HL-60 (cell line): ENCODE measurements at regions not wholly inside any gene's neighbourhood (a gene's known extent, or its start where the extent isn't known, plus 50 kb on each side); places are given as distances from the start of the nearest gene placed in this dataset.

Experiments used
- DNase-seq, 2 experiments: peaks; one replicate each; pipeline ENCODE4 v3.0.0-alpha.2; 2010 to 2020; ENCODE audit warnings: low read depth in 1 of 2, low spot score in 1 of 2
- H3K27ac ChIP-seq: fragments of 250-450 bp; sonication (Bioruptor Pico); replicated peaks from 2 replicates; pipeline ENCODE4 v1.5.1; 2020; ENCODE audit warnings: mild to moderate bottlenecking, moderate library complexity
- H3K27me3 ChIP-seq: fragments of 250-450 bp; sonication (Bioruptor Pico); 2 replicates; pipeline ENCODE4 v1.5.1; 2021; ENCODE audit warnings: mild to moderate bottlenecking, moderate library complexity; ENCODE audit not compliant: insufficient read depth, poor library complexity, severe bottlenecking
- H3K4me3 ChIP-seq: replicated peaks from 2 replicates; pipeline ENCODE4 v1.5.1; 2011; ENCODE audit warnings: mild to moderate bottlenecking, control low read depth, low read length; ENCODE audit not compliant: insufficient read depth
- CTCF ChIP-seq: IDR thresholded peaks from one replicate; pipeline ENCODE4 v1.5.1; 2011; ENCODE audit warnings: low read length, control low read depth, inconsistent platforms; ENCODE audit not compliant: insufficient read depth
- GABPA ChIP-seq: IDR thresholded peaks from 2 replicates; pipeline ENCODE4 v1.6.1; 2012; ENCODE audit warnings: low read depth
- POLR2AphosphoS5 ChIP-seq: IDR thresholded peaks from 2 replicates; pipeline ENCODE4 v1.6.1; 2012; ENCODE audit warnings: low read depth
- REST ChIP-seq: IDR thresholded peaks from 2 replicates; pipeline ENCODE4 v1.6.1; 2012; ENCODE audit warnings: low read depth; ENCODE audit not compliant: insufficient replicate concordance
- SPI1 ChIP-seq: IDR thresholded peaks from 2 replicates; pipeline ENCODE4 v1.6.1; 2012; ENCODE audit warnings: low read depth, mild to moderate bottlenecking, borderline replicate concordance

DNA sequence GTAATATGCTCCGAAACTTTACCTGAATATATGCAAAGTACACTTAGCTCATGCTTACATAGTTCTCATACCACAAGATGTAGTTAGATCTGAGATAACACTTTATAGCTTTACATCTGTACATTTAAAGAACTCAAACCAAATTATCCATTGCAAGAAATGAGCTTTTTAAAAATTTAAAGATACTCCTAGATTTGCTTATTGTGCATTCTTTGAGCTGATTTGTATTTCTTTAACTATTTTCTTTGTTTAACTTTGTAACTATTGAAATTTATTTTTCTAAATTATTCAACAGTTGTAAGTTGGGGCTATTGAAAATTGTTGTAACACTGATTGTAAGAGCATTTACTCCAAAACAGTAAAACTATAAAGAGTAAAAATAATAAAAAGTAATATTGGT lies 340.2 kb upstream of the NOVA1 start:
- DNase-seq, result no peak
- Histone ChIP-seq H3K27me3 (no peaks in the 10 kb centered on the region), H3K4me3 (no peak overlapping the region), H3K27ac (no peak overlapping the region)
- TF ChIP-seq POLR2AphosphoS5, result no peak
- TF ChIP-seq REST, result no peak
- no peak for TF ChIP-seq SPI1
- no peak for TF ChIP-seq GABPA
- TF ChIP-seq CTCF, result no peak

- Histone ChIP-seq H3K4me3 (no peak overlapping the region), H3K27ac (no peak overlapping the region), H3K27me3 (no peaks in the 10 kb centered on the region)
- DNase-seq, result no peak
- TF ChIP-seq GABPA (no peak), SPI1 (no peak), REST (no peak), POLR2AphosphoS5 (no peak), CTCF (no peak)
Measured at GRCh38 chr14:26939755-26940154, 341.9 kb upstream of the NOVA1 start.

- Histone ChIP-seq H3K27me3 (no peaks in the 10 kb centered on the region), H3K4me3 (no peak overlapping the region), H3K27ac (no peak overlapping the region)
- no peak for DNase-seq
- no peak for TF ChIP-seq SPI1
- TF ChIP-seq POLR2AphosphoS5, result no peak
- no peak for TF ChIP-seq REST
- no peak for TF ChIP-seq GABPA
- no peak for TF ChIP-seq CTCF
Measured at GRCh38 chr14:26941521-26941920, 343.7 kb upstream of the NOVA1 start.
